SK-N-SH (cell line): ENCODE measurements at regions not wholly inside any gene's neighbourhood (a gene's known extent, or its start where the extent isn't known, plus 50 kb on each side); places are given as distances from the start of the nearest gene placed in this dataset.
"Not testable (repeated sequence)": the region's sequence is repeated elsewhere in the genome, so short reads cannot be mapped to it uniquely, and the experiment has no call there.

Experiments
- CTCF ChIA-PET: fragments of 300-600, 350-600 bp; formaldehyde crosslinking; extraction: SDS; loops from one replicate; lab custom pipeline; 2021; lab: Yijun Ruan, JAX
- POLR2A ChIA-PET: fragments of 350-600 bp; sonication (Branson Sonifier 250); formaldehyde crosslinking; extraction: SDS; loops from one replicate; lab custom pipeline; 2020; ENCODE audit warnings: antibody characterized with exemption, inconsistent platforms; lab: Yijun Ruan, JAX
- DNase-seq: peaks from one replicate; pipeline ENCODE4 v3.0.0; 2012
- H2AFZ ChIP-seq: fragments of 200-600 bp; sonication (generic); 2 replicates; pipeline ENCODE4 v1.8.1; 2016; ENCODE audit warnings: antibody characterized with exemption, mild to moderate bottlenecking, low read depth
- H3F3A ChIP-seq: fragments of 200-600 bp; sonication (generic); replicated peaks from 2 replicates; pipeline ENCODE3; 2016; ENCODE audit warnings: antibody characterized with exemption, mild to moderate bottlenecking; ENCODE audit not compliant: insufficient read depth
- H3K27ac ChIP-seq, 2 experiments: fragments of 200-500 bp in 1 of 2; fragments of 200-600 bp in 1 of 2; sonication (Bioruptor generic) in 1 of 2; sonication (generic), shearing (Covaris generic) in 1 of 2; 2 replicates each; pipeline versions ENCODE4 v1.5.1 to v1.6.1; 2014 to 2016; ENCODE audit warnings: low read depth in 2 of 2, inconsistent platforms in 1 of 2, low read length in 1 of 2, mild to moderate bottlenecking in 1 of 2, mixed read lengths in 1 of 2
- H3K27me3 ChIP-seq: fragments of 200-600 bp; sonication (generic), shearing (Covaris generic); 2 replicates; pipeline ENCODE4 v1.6.1; 2016; ENCODE audit warnings: mixed run types; ENCODE audit not compliant: insufficient read depth
- H3K36me3 ChIP-seq, 2 experiments: fragments of 200-500 bp in 1 of 2; fragments of 200-600 bp in 1 of 2; sonication (Bioruptor generic) in 1 of 2; sonication (generic) in 1 of 2; replicated peaks in 1 of 2; 2 replicates each; pipeline versions ENCODE3 to v1.5.1; 2014 to 2016; ENCODE audit warnings: low read length in 1 of 2, mild to moderate bottlenecking in 1 of 2; ENCODE audit not compliant: insufficient read depth in 2 of 2, control insufficient read depth in 1 of 2
- H3K4me1 ChIP-seq, 2 experiments: fragments of 200-500 bp in 1 of 2; fragments of 200-600 bp in 1 of 2; sonication (Bioruptor generic) in 1 of 2; sonication (generic), shearing (Covaris generic) in 1 of 2; 2 replicates each; pipeline versions ENCODE4 v1.5.1 to v1.6.1; 2014 to 2016; ENCODE audit warnings: low read depth in 1 of 2, low read length in 1 of 2, mixed run types in 1 of 2; ENCODE audit not compliant: insufficient read depth in 2 of 2, control insufficient read depth in 1 of 2
- H3K4me2 ChIP-seq: fragments of 200-600 bp; sonication (generic), shearing (Covaris generic); 2 replicates; pipeline ENCODE4 v1.6.1; 2017; ENCODE audit warnings: mixed run types
- H3K4me3 ChIP-seq, 2 experiments: fragments of 200-500 bp in 1 of 2; fragments of 200-600 bp in 1 of 2; sonication (Bioruptor generic) in 1 of 2; sonication (generic), shearing (Covaris generic) in 1 of 2; 2 replicates each; pipeline versions ENCODE4 v1.5.1 to v1.8.1; 2014 to 2016; ENCODE audit warnings: low read depth in 2 of 2, inconsistent platforms in 1 of 2, low read length in 1 of 2, mild to moderate bottlenecking in 1 of 2, mixed read lengths in 1 of 2, moderate library complexity in 1 of 2
- H3K79me2 ChIP-seq: fragments of 200-600 bp; sonication (generic); 2 replicates; pipeline ENCODE4 v1.8.1; 2017; ENCODE audit warnings: mild to moderate bottlenecking; ENCODE audit not compliant: insufficient read depth
- H3K9ac ChIP-seq: fragments of 200-600 bp; sonication (generic); 2 replicates; pipeline ENCODE4 v1.6.1; 2017; ENCODE audit warnings: mixed run types
- H3K9me2 ChIP-seq: fragments of 200-600 bp; sonication (generic); 2 replicates; pipeline ENCODE4 v1.6.1; 2017; ENCODE audit warnings: mixed run types
- H3K9me3 ChIP-seq: fragments of 200-600 bp; sonication (generic); 2 replicates; pipeline ENCODE4 v1.6.1; 2017; ENCODE audit warnings: mixed run types, mild to moderate bottlenecking, moderate library complexity
- H4K20me1 ChIP-seq: fragments of 200-600 bp; sonication (generic); 2 replicates; pipeline ENCODE4 v1.6.1; 2017; ENCODE audit warnings: mild to moderate bottlenecking, mixed run types; ENCODE audit not compliant: insufficient read depth
- ELF1 ChIP-seq: IDR thresholded peaks from 2 replicates; pipeline ENCODE4 v1.4.0; 2012
- FOSL2 ChIP-seq: IDR thresholded peaks from 2 replicates; pipeline ENCODE4 v1.4.0; 2012; ENCODE audit warnings: low read depth, mild to moderate bottlenecking, moderate library complexity, borderline replicate concordance
- FOXJ3 ChIP-seq: sonication (generic); formaldehyde crosslinking; IDR thresholded peaks from 2 replicates; pipeline ENCODE4 v1.5.1; 2020; ENCODE audit warnings: mild to moderate bottlenecking, missing genetic modification reagents
- FOXM1 ChIP-seq: IDR thresholded peaks from 2 replicates; pipeline ENCODE4 v1.4.0; 2012; ENCODE audit warnings: low read depth, mild to moderate bottlenecking
- GABPA ChIP-seq: IDR thresholded peaks from 2 replicates; pipeline ENCODE4 v1.4.0; 2012; ENCODE audit warnings: low read depth, mild to moderate bottlenecking
- GATA2 ChIP-seq: sonication (generic); formaldehyde crosslinking; IDR thresholded peaks from 2 replicates; pipeline ENCODE4 v1.5.0; 2020; ENCODE audit warnings: mild to moderate bottlenecking, missing genetic modification reagents
- JUND ChIP-seq: IDR thresholded peaks from 2 replicates; pipeline ENCODE4 v1.4.0; 2012
- NFIC ChIP-seq: IDR thresholded peaks from 2 replicates; pipeline ENCODE4 v1.4.0; 2012; ENCODE audit warnings: borderline replicate concordance
- NRF1 ChIP-seq: IDR thresholded peaks from 2 replicates; pipeline ENCODE4 v1.6.1; 2012; ENCODE audit warnings: low read depth, mild to moderate bottlenecking, low read length
- PBX3 ChIP-seq: IDR thresholded peaks from 2 replicates; pipeline ENCODE4; 2012
- POLR2AphosphoS5 ChIP-seq: IDR thresholded peaks from 2 replicates; pipeline ENCODE4 v1.6.1; 2012; ENCODE audit warnings: low read depth, low read length
- RXRA ChIP-seq: IDR thresholded peaks from 2 replicates; pipeline ENCODE4 v1.4.0; 2012; ENCODE audit warnings: low read depth, mild to moderate bottlenecking, borderline replicate concordance
- TCF12 ChIP-seq: IDR thresholded peaks from 2 replicates; pipeline ENCODE4 v1.4.0; 2012
- USF1 ChIP-seq: IDR thresholded peaks from 2 replicates; pipeline ENCODE4 v1.4.0; 2012; ENCODE audit warnings: low read depth, borderline replicate concordance
- USF2 ChIP-seq: fragments of 150-350 bp; IDR thresholded peaks from 2 replicates; pipeline ENCODE4 v1.6.1; 2017; ENCODE audit warnings: antibody characterized with exemption, low read length, low read depth, borderline replicate concordance
- ZBTB33 ChIP-seq: IDR thresholded peaks from 2 replicates; pipeline ENCODE4 v1.4.0; 2012; ENCODE audit warnings: low read depth, borderline replicate concordance
- WGBS: methylation state at CpG from one replicate; pipeline ENCODE4 v1.1.6; 2017; ENCODE audit warnings: low lambda C conversion rate; 5-methylcytosine and 5-hydroxymethylcytosine counted together

GRCh38 chr4:26197018-26197779 is 123.6 kb upstream of the RBPJ start (continued):
- TF ChIP-seq USF2 (no peak), ELF1 (no peak), FOSL2 (peak; percentile 98), FOXJ3 (CRISPR knock-in tag) (no peak), POLR2AphosphoS5 (peak; percentile 80; the same call in 1 of the 2 replicates), GABPA (0 out of 2 replicates have a peak, but pooled peaks have one; percentile 20), NRF1 (no peak), ZBTB33 (peak; percentile 78), FOXM1 (peak; percentile 90), JUND (peak; percentile 98)

- WGBS, result 94% methylated on average over 8 of the region's 8 CpGs
- CTCF ChIA-PET, H3K9ac ChIP-seq, H3K9me3 ChIP-seq, H3K9me2 ChIP-seq, POLR2A ChIA-PET, H3K4me2 ChIP-seq, H3F3A ChIP-seq, H3K27ac ChIP-seq, H3K4me3 ChIP-seq, H2AFZ ChIP-seq, H3K4me1 ChIP-seq, H3K36me3 ChIP-seq, H4K20me1 ChIP-seq, DNase-seq, H3K79me2 ChIP-seq, H3K27me3 ChIP-seq: not testable (repeated sequence)
These were observed 121.9 kb upstream of the RBPJ start for GRCh38 chr4:26198931-26199330.

- CTCF ChIA-PET, result no interaction called here
- Histone ChIP-seq H3K9me2 (no peaks in the 10 kb centered on the region), H3K4me1 (peaks cover 4 to 8% of the 10 kb centered on the region in 2 experiments; a peak in 2 of 4 replicates), H3K9me3 (no peaks in the 10 kb centered on the region), H3K36me3 (no peaks in the 10 kb centered on the region), H3K27ac (no peak overlapping the region), H3F3A (peaks cover 5% of the 10 kb centered on the region), H3K4me3 (no peak overlapping the region), H3K4me2 (no peak overlapping the region), H3K27me3 (no peaks in the 10 kb centered on the region; the same call in 1 of the 2 replicates), H3K79me2 (no peaks in the 10 kb centered on the region), H2AFZ (no peak overlapping the region), H4K20me1 (no peaks in the 10 kb centered on the region)
- POLR2A ChIA-PET, result no interaction called here
- 84% methylated on average over 5 of the region's 5 CpGs for WGBS
- DNase-seq, result no peak
- no peak for TF ChIP-seq RXRA
- no peak for TF ChIP-seq NFIC
- TF ChIP-seq USF1, result no peak
- TF ChIP-seq GABPA, result no peak
- no peak for TF ChIP-seq TCF12
- TF ChIP-seq GATA2 (CRISPR knock-in tag), result no peak
- TF ChIP-seq PBX3, result no peak
- TF ChIP-seq NRF1, result no peak
- TF ChIP-seq, all 33 proteins: peak for 0
- H3K9ac ChIP-seq, result no peak overlapping the region
These were observed 121.2 kb upstream of the RBPJ start for GRCh38 chr4:26199596-26199995.
